GM21526 (cell line): ENCODE measurements at regions not wholly inside any gene's neighbourhood (a gene's known extent, or its start where the extent isn't known, plus 50 kb on each side); places are given as distances from the start of the nearest gene placed in this dataset.
"Not testable (repeated sequence)": the region's sequence is repeated elsewhere in the genome, so short reads cannot be mapped to it uniquely, and the experiment has no call there.

Experiments
- ATAC-seq: cut with Tn5 transposase; IDR thresholded peaks from one replicate; pipeline ENCODE4 v1.9.1; 2021; ENCODE audit warnings: moderate library complexity; ENCODE audit not compliant: unreplicated experiment, low FRiP score

- no peak for ATAC-seq
Observed at GRCh38 chr12:127119600-127120140, 1147.3 kb upstream of the TMEM132C start.

- no peak for ATAC-seq
Observed at GRCh38 chr12:127120851-127121250, 1146.1 kb upstream of the TMEM132C start.

GRCh38 chr12:127121494-127122084, 1145.4 kb upstream of the TMEM132C start:
- ATAC-seq, result no peak

DNA sequence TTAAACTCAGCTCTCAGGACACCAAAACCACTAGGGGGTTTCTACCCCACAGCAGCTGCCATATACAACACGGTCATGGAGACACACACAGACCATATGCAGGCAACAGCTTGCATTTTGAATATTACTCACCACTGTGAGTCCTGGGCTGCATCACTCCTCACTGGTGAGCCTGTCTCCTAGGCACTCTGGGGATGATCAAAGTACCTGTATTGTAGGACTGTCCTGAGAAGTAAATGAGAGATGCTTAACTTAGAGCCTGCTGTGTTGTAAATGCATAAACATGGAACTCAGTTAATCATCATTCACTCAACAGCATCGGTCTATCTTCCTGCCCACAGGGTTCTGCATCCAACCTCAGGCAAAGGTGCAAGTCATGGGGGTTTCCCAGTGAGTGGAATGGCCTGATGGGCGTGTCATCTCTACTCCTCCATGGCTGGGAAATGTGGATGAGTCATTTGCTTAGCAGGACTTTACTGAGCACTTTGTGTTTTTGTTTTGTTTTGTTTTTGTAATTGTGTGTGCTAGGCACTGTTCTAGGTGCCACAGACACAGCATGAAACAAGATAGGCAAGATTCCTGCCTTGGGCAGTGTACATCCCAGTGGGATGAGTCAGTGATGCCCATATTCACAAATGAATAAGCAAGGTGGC, 1141.2 kb upstream of the TMEM132C start:
- peak; percentile 76 for ATAC-seq

- no peak for ATAC-seq
Observed at GRCh38 chr12:127126260-127126628, 1140.7 kb upstream of the TMEM132C start.

DNA sequence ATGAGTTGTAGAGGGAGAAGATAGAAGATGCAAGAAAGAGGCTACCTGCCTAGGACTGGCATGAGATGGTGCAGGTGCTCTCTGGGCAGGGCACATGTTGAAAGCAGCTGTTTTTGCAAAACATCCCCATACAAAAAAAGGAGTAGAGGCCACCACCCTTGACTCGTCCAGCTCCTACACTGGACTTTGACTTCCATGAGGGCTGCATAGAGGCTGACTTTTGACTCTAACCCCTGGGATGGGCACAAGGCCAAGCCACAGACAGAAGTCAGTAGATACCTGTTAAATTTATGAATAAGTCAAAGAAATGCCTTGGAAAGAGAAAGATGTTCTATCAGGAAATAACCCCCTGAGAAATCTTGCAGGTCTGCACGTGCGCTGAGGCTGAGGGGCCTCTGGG, 1139.1 kb upstream of the TMEM132C start:
- ATAC-seq, result no peak

GRCh38 chr12:127130506-127131124, 1136.4 kb upstream of the TMEM132C start:
- ATAC-seq, result no peak

GRCh38 chr12:127133675-127134335, 1133.2 kb upstream of the TMEM132C start:
- ATAC-seq, result no peak

DNA sequence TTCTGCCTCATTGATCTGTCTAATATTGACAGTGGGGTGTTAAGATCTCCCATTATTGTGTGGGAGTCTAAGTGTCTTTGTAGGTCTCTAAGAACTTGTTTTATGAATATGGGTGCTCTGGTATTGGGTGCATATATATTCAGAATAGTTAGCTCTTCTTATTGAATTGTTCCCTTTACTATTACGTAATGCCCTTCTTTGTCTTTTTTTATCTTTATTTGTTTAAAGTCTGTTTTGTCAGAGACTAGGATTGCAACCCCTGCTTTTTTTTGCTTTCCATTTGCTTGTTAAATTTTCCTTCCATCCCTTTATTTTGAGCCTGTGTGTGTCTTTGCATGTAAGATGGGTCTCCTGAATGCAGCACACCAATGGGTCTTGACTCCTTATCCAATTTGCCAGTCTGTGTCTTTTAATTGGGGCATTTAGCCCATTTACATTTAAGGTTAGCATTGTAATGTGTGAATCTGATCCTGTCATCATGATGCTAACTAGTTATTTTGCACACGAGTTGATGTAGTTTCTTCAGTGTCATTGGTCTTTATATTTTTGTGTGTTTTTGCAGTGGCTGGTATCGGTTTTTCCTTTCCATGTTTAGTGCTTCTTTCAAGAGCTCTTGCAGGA, 1126.0 kb upstream of the TMEM132C start:
- not testable (repeated sequence) for ATAC-seq

- ATAC-seq, result no peak
Observed at GRCh38 chr12:127143020-127143419, 1124.0 kb upstream of the TMEM132C start.

- no peak for ATAC-seq
Observed at GRCh38 chr12:127144770-127145169, 1122.2 kb upstream of the TMEM132C start.

- ATAC-seq, result no peak
Observed at GRCh38 chr12:127145241-127145928, 1121.6 kb upstream of the TMEM132C start.

- ATAC-seq, result no peak
Observed at GRCh38 chr12:127145929-127146789, 1120.8 kb upstream of the TMEM132C start.

- ATAC-seq, result no peak
Observed at GRCh38 chr12:127146991-127147718, 1119.8 kb upstream of the TMEM132C start.

- no peak for ATAC-seq
Observed at GRCh38 chr12:127147724-127148123, 1119.2 kb upstream of the TMEM132C start.

- ATAC-seq, result no peak
Observed at GRCh38 chr12:127148318-127148717, 1118.7 kb upstream of the TMEM132C start.

- no peak for ATAC-seq
Observed at GRCh38 chr12:127149226-127149964, 1117.6 kb upstream of the TMEM132C start.

DNA sequence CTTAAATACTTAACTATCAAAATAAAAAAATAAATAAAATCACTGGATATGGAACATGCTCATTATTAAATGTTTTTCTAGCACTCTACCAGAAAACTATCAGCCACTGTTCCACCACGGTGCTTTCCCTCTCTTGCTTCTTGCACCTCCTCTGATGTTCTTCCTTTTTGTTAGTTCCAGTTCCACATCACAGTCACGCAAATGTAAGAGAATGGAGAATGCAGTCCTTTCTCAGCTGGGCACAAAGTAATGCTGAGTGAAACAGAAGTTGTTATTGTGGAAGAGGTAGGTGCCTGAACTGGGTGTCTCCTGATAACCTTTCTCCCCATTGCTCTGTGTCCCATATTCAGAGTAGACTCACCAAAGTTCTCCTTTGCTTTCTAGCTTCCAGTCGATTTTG, 1116.9 kb upstream of the TMEM132C start:
- ATAC-seq, result peak; percentile 63
